GM23338 (cell line): ENCODE measurements at regions not wholly inside any gene's neighbourhood (a gene's known extent, or its start where the extent isn't known, plus 50 kb on each side); places are given as distances from the start of the nearest gene placed in this dataset.

Experiments
- ATAC-seq: fragments of 200-7000 bp; cut with Tn5 transposase; 3 replicates; pipeline ENCODE4 v1.9.1; 2020
- DNase-seq: peaks from one replicate; pipeline ENCODE4 v3.0.0-alpha.2; 2015; ENCODE audit warnings: low spot score
- H2AFZ ChIP-seq: fragments of 200-600 bp; sonication (generic); 2 replicates; pipeline ENCODE4 v1.8.0; 2016; ENCODE audit warnings: antibody characterized with exemption, mild to moderate bottlenecking, moderate library complexity
- H3F3A ChIP-seq: fragments of 200-600 bp; sonication (generic); replicated peaks from 2 replicates; pipeline ENCODE4 v1.8.0; 2017; ENCODE audit warnings: antibody characterized with exemption, mixed run types, low read depth
- H3K27ac ChIP-seq: fragments of 200-600 bp; sonication (generic); 2 replicates; pipeline ENCODE4 v1.6.1; 2016; ENCODE audit warnings: low read depth
- H3K27me3 ChIP-seq: fragments of 200-600 bp; sonication (generic); 2 replicates; pipeline ENCODE4 v1.8.0; 2016; ENCODE audit warnings: mild to moderate bottlenecking, mixed run types, moderate library complexity; ENCODE audit not compliant: insufficient read depth
- H3K36me3 ChIP-seq: fragments of 200-600 bp; sonication (generic); 2 replicates; pipeline ENCODE4 v1.8.0; 2016; ENCODE audit warnings: mild to moderate bottlenecking; ENCODE audit not compliant: insufficient read depth
- H3K4me1 ChIP-seq: fragments of 200-600 bp; sonication (generic); 2 replicates; pipeline ENCODE4 v1.8.0; 2016; ENCODE audit warnings: mild to moderate bottlenecking, moderate library complexity; ENCODE audit not compliant: insufficient read depth
- H3K4me2 ChIP-seq: fragments of 200-600 bp; sonication (generic); 2 replicates; pipeline ENCODE4 v1.7.1; 2017; ENCODE audit warnings: mixed run types
- H3K4me3 ChIP-seq: fragments of 200-600 bp; sonication (generic); 2 replicates; pipeline ENCODE4 v1.6.1; 2016; ENCODE audit warnings: mixed run types
- H3K79me2 ChIP-seq: fragments of 200-600 bp; sonication (generic); replicated peaks from 2 replicates; pipeline ENCODE4 v1.8.0; 2017; ENCODE audit warnings: mild to moderate bottlenecking; ENCODE audit not compliant: insufficient read depth
- H3K9me2 ChIP-seq: fragments of 200-600 bp; sonication (generic); 2 replicates; pipeline ENCODE4 v1.8.0; 2017; ENCODE audit not compliant: insufficient read depth
- H4K20me1 ChIP-seq: fragments of 200-600 bp; sonication (generic); replicated peaks from 2 replicates; pipeline ENCODE4 v1.8.0; 2017; ENCODE audit warnings: mild to moderate bottlenecking; ENCODE audit not compliant: insufficient read depth
- H3K27ac Mint-ChIP-seq: 2 replicates; pipeline ENCODE4 v1.8.0; 2020; ENCODE audit warnings: inconsistent platforms, mild to moderate bottlenecking, moderate library complexity, mixed read lengths
- H3K27me3 Mint-ChIP-seq: 3 replicates; pipeline ENCODE4 v1.8.0; 2022; ENCODE audit warnings: low read depth, mild to moderate bottlenecking, moderate library complexity, mixed read lengths, inconsistent platforms; ENCODE audit not compliant: insufficient read depth, poor library complexity
- H3K36me3 Mint-ChIP-seq: 3 replicates; pipeline ENCODE4 v1.8.0; 2021; ENCODE audit warnings: low read depth, mild to moderate bottlenecking, inconsistent platforms, moderate library complexity, mixed read lengths
- H3K4me1 Mint-ChIP-seq: 3 replicates; pipeline ENCODE4 v1.8.0; 2020; ENCODE audit warnings: mild to moderate bottlenecking, inconsistent platforms, mixed read lengths
- H3K4me3 Mint-ChIP-seq: 3 replicates; pipeline ENCODE4 v1.8.0; 2021; ENCODE audit warnings: moderate library complexity, mild to moderate bottlenecking, inconsistent platforms, mixed read lengths
- H3K9me3 Mint-ChIP-seq: 3 replicates; pipeline ENCODE4 v1.8.0; 2020; ENCODE audit warnings: moderate library complexity, mild to moderate bottlenecking, inconsistent platforms, mixed read lengths
- CREB1 ChIP-seq: fragments of 250-450 bp; sonication (Bioruptor Pico); IDR thresholded peaks from 2 replicates; pipeline ENCODE4 v1.5.0; 2020; ENCODE audit warnings: low read depth, mild to moderate bottlenecking, moderate library complexity
- CTCF ChIP-seq, 2 experiments: fragments of 200-600 bp in 1 of 2; sonication (generic) in 1 of 2; conservative IDR thresholded peaks; 2 replicates each; pipeline versions ENCODE4 v1.5.1 to v1.6.1; 2016 to 2017; ENCODE audit warnings: antibody characterized with exemption in 2 of 2, low read depth in 2 of 2, mild to moderate bottlenecking in 2 of 2, moderate library complexity in 1 of 2
- EZH2 ChIP-seq: fragments of 200-600 bp; sonication (generic); IDR thresholded peaks from one replicate; pipeline ENCODE4 v1.8.0; 2017; ENCODE audit warnings: antibody characterized with exemption, mild to moderate bottlenecking, low read depth; ENCODE audit not compliant: unreplicated experiment
- JUNB ChIP-seq: IDR thresholded peaks from one replicate; pipeline ENCODE4 v1.6.1; 2016; ENCODE audit warnings: antibody characterized with exemption; ENCODE audit not compliant: unreplicated experiment
- POLR2AphosphoS5 ChIP-seq: IDR thresholded peaks from 2 replicates; pipeline ENCODE4 v1.6.1; 2016; ENCODE audit warnings: antibody characterized with exemption, low read depth
- REST ChIP-seq: IDR thresholded peaks from one replicate; pipeline ENCODE4 v1.6.1; 2018; ENCODE audit warnings: antibody characterized with exemption; ENCODE audit not compliant: unreplicated experiment
- STAT1 ChIP-seq: IDR thresholded peaks from one replicate; pipeline ENCODE4 v1.6.1; 2016; ENCODE audit warnings: antibody characterized with exemption; ENCODE audit not compliant: unreplicated experiment
- ZNF462 ChIP-seq: fragments of 250-450 bp; sonication (Bioruptor Pico); IDR thresholded peaks from 2 replicates; pipeline ENCODE4 v1.5.0; 2020; ENCODE audit warnings: mild to moderate bottlenecking, moderate library complexity

- H3F3A ChIP-seq, result no peaks in the 10 kb centered on the region
- H4K20me1 ChIP-seq, result no peaks in the 10 kb centered on the region
- no peak overlapping the region for H3K4me3 Mint-ChIP-seq
- no peaks in the 10 kb centered on the region for H3K27me3 ChIP-seq
- ATAC-seq (no peak), DNase-seq (no peak)
- H3K27me3 Mint-ChIP-seq, result no peaks in the 10 kb centered on the region
- no peaks in the 10 kb centered on the region for H3K9me2 ChIP-seq
- H3K4me3 ChIP-seq, result no peak overlapping the region
- H3K36me3 ChIP-seq, result no peaks in the 10 kb centered on the region
- no peaks in the 10 kb centered on the region for H3K36me3 Mint-ChIP-seq
- H3K4me2 ChIP-seq, result no peak overlapping the region
- no peaks in the 10 kb centered on the region for H3K9me3 Mint-ChIP-seq
- H3K79me2 ChIP-seq, result no peaks in the 10 kb centered on the region
- H3K27ac ChIP-seq, result no peak overlapping the region
- H2AFZ ChIP-seq, result 0 out of 2 replicates have a peak overlapping the region, but pooled peaks have one; percentile 1
- H3K4me1 Mint-ChIP-seq, result peaks cover 5% of the 10 kb centered on the region; the same call in 2 of the 3 replicates
- H3K27ac Mint-ChIP-seq, result no peak overlapping the region
- TF ChIP-seq POLR2AphosphoS5, result no peak
- TF ChIP-seq STAT1, result no peak
- no peak for TF ChIP-seq REST
- H3K4me1 ChIP-seq, result no peaks in the 10 kb centered on the region
Measured at GRCh38 chr1:96400089-96400488, 321.5 kb upstream of the PTBP2 start.

DNA sequence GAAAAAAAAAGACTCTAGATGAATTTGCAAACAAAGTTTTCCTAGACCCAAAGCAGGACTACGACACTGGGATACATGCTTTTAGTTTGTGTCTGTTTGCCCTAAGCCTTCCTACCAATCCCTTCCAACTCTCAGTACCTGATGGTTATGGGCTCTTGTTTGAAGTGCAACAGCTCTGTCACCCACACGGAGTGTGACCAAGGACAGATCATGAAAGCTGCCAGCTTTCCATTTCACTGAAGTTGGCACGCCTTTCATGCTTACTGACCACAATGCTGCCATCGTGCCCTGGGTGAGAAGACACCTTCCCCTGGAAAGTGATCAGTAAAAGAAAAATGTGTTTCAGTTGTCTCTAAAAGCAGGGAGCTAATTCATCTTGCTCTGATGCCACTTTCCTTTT is 312.5 kb upstream of the PTBP2 start:
- TF ChIP-seq CREB1 (CRISPR knock-in tag) (no peak), EZH2 (no peak), JUNB (no peak), ZNF462 (CRISPR knock-in tag) (no peak), STAT1 (no peak), CTCF (conservative IDR thresholded peaks at IDR 0.05; ENCODE audit: low read depth in 2 of 2) (no peak), POLR2AphosphoS5 (no peak)
- no peaks in the 10 kb centered on the region for H3K27me3 ChIP-seq
- DNase-seq, result no peak
- no peak overlapping the region for H3K27ac ChIP-seq
- H3K4me2 ChIP-seq, result no peak overlapping the region
- H3K4me1 ChIP-seq, result 0 out of 2 replicates have a peak, but pooled peaks cover 3% of the 10 kb centered on the region
- no peaks in the 10 kb centered on the region for H3K79me2 ChIP-seq
- H2AFZ ChIP-seq, result no peak overlapping the region
- no peak overlapping the region for H3K4me3 Mint-ChIP-seq
- ATAC-seq, result no peak
- peaks cover 6% of the 10 kb centered on the region for H3K4me1 Mint-ChIP-seq
- H3K4me3 ChIP-seq, result no peak overlapping the region
- no peaks in the 10 kb centered on the region for H3K36me3 Mint-ChIP-seq
- no peaks in the 10 kb centered on the region for H3F3A ChIP-seq
- no peaks in the 10 kb centered on the region for H4K20me1 ChIP-seq
- H3K9me3 Mint-ChIP-seq, result no peaks in the 10 kb centered on the region
- no peaks in the 10 kb centered on the region for H3K27me3 Mint-ChIP-seq
- no peaks in the 10 kb centered on the region for H3K36me3 ChIP-seq
- peaks cover 3% of the 10 kb centered on the region; the same call in 1 of the 2 replicates for H3K9me2 ChIP-seq
- H3K27ac Mint-ChIP-seq, result no peak overlapping the region
